ENCODE measurements at regions not wholly inside any gene's neighbourhood (a gene's known extent, or its start where the extent isn't known, plus 50 kb on each side); places are given as distances from the start of the nearest gene placed in this dataset.

DNA sequence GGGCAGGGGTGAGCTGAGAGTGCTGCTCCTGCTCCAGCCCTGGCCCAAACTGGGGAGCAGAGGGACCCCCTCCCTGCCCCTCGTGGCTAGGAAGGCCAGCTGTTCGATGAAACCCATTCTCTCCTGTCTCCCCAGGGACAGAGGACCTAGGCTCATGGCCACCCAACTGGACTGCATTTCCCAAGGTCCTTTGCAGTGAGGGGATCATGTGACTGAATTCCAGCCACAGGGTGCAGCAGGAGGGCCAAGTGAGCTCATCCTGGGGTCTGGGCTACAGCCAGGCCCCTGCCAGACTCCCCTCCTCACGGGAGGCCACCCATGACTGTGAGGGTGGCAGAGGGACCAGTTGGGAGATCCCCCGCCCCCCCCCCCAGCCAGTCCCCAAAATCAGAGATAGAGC, 777.6 kb downstream of the TBC1D22A start:
- TF ChIP-seq CTCF (IDR thresholded peaks at IDR 0.05), result no peak
- TF ChIP-seq POLR2A (IDR thresholded peaks at IDR 0.05), result no peak
- no peak for TF ChIP-seq EP300 (IDR thresholded peaks at IDR 0.05)
